ENCODE measurements at regions not wholly inside any gene's neighbourhood (a gene's known extent, or its start where the extent isn't known, plus 50 kb on each side); places are given as distances from the start of the nearest gene placed in this dataset.

DNA sequence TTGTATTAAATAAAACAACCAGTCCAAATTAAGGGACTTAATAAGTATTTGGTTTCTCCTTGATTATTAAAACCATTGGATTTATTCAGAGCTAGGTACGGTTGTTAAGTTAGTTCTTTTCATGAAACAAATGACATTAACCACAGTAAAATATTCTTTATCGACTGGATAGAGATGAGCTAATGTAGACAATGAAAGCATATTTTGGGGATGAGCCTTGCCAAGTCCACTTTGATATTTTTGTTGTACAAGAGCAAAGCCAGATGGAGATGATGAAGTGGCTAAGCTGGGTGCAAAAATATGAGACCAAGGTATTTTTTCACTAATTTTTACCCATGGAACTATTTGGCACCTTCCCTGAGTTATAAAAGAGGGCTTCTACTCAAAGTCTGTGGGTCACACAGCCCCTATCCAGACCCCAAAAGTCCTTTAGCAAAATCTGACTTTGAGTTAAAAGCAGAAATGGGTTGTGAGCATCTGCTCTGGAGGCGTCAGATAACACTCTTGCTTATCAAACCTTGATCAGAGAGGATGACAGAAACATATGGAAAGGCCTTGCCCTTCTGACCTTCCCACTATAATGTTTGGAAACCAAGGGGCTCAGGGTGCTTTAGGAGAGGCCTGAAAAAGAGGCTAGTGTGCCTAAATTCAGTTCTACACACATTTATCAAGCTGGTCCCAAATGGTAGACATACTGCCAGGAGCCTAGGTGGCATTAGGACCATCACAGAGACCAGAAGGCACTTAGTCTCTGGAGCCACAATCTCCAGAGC, 456.8 kb downstream of the MTX2 start:
- TF ChIP-seq, protein P1, sequence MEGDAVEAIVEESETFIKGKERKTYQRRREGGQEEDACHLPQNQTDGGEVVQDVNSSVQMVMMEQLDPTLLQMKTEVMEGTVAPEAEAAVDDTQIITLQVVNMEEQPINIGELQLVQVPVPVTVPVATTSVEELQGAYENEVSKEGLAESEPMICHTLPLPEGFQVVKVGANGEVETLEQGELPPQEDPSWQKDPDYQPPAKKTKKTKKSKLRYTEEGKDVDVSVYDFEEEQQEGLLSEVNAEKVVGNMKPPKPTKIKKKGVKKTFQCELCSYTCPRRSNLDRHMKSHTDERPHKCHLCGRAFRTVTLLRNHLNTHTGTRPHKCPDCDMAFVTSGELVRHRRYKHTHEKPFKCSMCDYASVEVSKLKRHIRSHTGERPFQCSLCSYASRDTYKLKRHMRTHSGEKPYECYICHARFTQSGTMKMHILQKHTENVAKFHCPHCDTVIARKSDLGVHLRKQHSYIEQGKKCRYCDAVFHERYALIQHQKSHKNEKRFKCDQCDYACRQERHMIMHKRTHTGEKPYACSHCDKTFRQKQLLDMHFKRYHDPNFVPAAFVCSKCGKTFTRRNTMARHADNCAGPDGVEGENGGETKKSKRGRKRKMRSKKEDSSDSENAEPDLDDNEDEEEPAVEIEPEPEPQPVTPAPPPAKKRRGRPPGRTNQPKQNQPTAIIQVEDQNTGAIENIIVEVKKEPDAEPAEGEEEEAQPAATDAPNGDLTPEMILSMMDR (IDR thresholded peaks at IDR 0.05; ENCODE audit: partially characterized antibody, unreplicated experiment), result no peak
- Mint-ChIP-seq H3K36me3 (ENCODE audit: unreplicated experiment) (no peaks in the 10 kb centered on the region), H3K9me3 (ENCODE audit: unreplicated experiment) (peaks cover 7% of the 10 kb centered on the region), H3K27me3 (ENCODE audit: unreplicated experiment) (peaks cover 3% of the 10 kb centered on the region), H3K4me1 (ENCODE audit: low read depth, unreplicated experiment) (peaks cover 19% of the 10 kb centered on the region), H3K4me3 (ENCODE audit: unreplicated experiment) (no peak overlapping the region), H3K27ac (ENCODE audit: unreplicated experiment) (no peak overlapping the region)
- DNase-seq, result no peak

DNA sequence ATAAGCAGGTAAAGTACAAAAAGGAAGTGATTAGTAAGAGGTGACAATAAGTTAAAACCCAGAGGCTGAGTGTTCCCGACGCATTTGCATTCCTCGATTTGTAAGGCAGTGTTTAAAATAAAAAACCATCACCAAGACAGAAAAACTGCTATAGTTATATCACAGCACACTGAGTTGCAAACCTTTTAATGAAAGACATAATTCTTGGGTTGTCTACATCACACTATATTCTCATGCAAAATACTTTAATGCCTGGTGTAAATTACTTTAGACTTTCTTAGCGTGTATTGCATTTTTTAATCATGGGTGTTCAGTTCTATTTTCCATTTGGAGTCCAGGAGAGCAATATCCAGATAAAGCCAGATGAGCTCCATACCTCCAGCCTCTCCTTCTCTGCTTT, 458.5 kb downstream of the MTX2 start:
- Mint-ChIP-seq H3K9me3 (ENCODE audit: unreplicated experiment) (no peaks in the 10 kb centered on the region), H3K36me3 (ENCODE audit: unreplicated experiment) (no peaks in the 10 kb centered on the region), H3K4me3 (ENCODE audit: unreplicated experiment) (no peak overlapping the region), H3K27me3 (ENCODE audit: unreplicated experiment) (peaks cover under 1% of the 10 kb centered on the region), H3K27ac (ENCODE audit: unreplicated experiment) (no peak overlapping the region), H3K4me1 (ENCODE audit: low read depth, unreplicated experiment) (peaks cover 7% of the 10 kb centered on the region)
- no peak for DNase-seq
- TF ChIP-seq, protein P1 (IDR thresholded peaks at IDR 0.05; ENCODE audit: partially characterized antibody, unreplicated experiment), result no peak

DNA sequence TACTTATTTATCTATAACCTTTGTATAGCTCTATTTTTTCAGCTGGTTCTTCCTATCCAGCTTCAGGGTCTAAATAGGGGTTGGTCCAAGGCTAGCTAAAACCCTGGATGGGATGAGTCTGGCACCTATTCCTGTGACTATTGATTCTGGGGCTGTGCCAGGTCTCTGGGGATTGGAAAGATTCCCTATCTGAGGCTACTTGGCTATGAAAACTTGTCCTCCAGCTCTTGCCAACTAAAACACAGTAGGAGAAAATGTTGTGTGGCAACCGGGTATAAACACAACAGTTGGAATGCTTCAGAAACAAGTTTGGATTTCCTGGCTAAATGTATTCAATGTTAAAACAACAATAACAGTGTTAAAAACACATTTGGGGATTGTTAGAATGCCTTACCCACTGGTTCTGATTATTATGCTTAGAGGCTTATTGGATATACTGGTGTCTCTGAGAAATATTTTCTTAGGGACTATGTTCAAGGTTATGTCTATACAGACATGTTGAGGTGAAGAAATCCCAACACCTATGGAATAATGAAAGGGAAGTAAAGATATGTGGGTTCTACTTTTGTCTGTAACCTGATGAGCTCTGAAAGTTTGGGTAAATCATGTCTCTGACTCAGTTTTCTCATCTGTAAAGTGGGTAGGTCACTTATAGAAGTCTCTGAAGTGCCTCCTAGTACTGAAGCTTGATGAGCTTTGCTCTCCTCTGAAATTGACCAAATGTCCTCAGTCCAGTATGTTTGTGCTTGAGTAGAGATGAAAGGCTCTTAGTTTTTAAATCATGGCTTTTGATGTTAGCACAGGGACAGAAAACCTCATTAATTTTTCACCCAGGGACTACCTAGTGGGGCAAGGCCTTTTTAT, 460.7 kb downstream of the MTX2 start:
- Mint-ChIP-seq H3K27me3 (ENCODE audit: unreplicated experiment) (no peaks in the 10 kb centered on the region), H3K36me3 (ENCODE audit: unreplicated experiment) (no peaks in the 10 kb centered on the region), H3K27ac (ENCODE audit: unreplicated experiment) (no peak overlapping the region), H3K4me1 (ENCODE audit: low read depth, unreplicated experiment) (peaks cover 2% of the 10 kb centered on the region), H3K9me3 (ENCODE audit: unreplicated experiment) (no peaks in the 10 kb centered on the region), H3K4me3 (ENCODE audit: unreplicated experiment) (no peak overlapping the region)
- TF ChIP-seq, protein P1 (IDR thresholded peaks at IDR 0.05; ENCODE audit: partially characterized antibody, unreplicated experiment), result no peak
- DNase-seq, result no peak

DNA sequence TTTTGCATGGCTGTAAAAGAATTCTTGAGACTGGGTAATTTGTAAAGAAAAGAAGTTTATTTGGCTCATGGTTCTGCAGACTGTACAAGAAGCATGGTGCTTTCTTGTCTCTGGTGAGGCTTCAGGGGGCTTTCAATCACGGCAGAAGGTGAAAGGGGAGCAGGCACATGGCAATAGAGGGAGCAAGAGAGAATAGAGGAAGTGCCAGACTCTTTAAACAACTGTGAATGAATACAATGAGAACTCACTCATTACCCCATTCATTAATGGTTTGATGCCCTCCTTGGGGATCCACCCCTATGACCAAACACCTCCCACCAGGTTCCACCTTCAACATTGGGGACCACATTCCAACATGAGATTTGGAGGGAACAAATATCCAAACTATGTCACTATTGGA, 463.5 kb downstream of the MTX2 start:
- no peaks in the 10 kb centered on the region for H3K36me3 Mint-ChIP-seq (ENCODE audit: unreplicated experiment)
- H3K27ac Mint-ChIP-seq (ENCODE audit: unreplicated experiment), result no peak overlapping the region
- no peak for DNase-seq
- TF ChIP-seq, protein P1 (IDR thresholded peaks at IDR 0.05; ENCODE audit: partially characterized antibody, unreplicated experiment), result no peak
- H3K4me3 Mint-ChIP-seq (ENCODE audit: unreplicated experiment), result no peak overlapping the region
- H3K4me1 Mint-ChIP-seq (ENCODE audit: low read depth, unreplicated experiment), result no peaks in the 10 kb centered on the region
- H3K27me3 Mint-ChIP-seq (ENCODE audit: unreplicated experiment), result no peaks in the 10 kb centered on the region
- no peaks in the 10 kb centered on the region for H3K9me3 Mint-ChIP-seq (ENCODE audit: unreplicated experiment)
